ENCODE measurements at regions not wholly inside any gene's neighbourhood (a gene's known extent, or its start where the extent isn't known, plus 50 kb on each side); places are given as distances from the start of the nearest gene placed in this dataset.

DNA sequence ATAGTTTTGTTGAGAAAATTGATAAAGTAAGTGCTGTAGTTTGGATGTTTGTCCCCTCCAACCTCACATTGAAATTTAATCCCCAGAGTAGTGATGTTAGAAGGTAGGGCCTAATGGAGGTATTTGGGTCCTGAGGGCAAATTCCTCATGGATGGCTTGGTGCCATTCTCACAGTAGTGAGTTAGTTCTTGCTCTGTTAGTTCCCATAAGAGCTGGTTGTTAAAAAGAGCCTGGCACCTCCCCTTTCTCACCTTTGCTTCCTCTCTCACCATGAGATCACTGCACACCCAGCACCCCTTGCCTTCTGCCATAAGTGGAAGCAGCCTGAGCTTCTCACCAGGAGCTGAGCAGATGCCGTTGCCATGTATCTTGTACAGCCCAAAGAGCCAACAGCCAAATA, 354.8 kb upstream of the NFIA start:
- H3K9me3 ChIP-seq (ENCODE audit: low read depth): no peaks in the 10 kb centered on the region
- no peaks in the 10 kb centered on the region for H3K36me3 ChIP-seq
- H3K27me3 ChIP-seq: no peaks in the 10 kb centered on the region
- DNase-seq (ENCODE audit: low read depth in 1 of 2, low spot score in 1 of 2): no peak
- H3K4me3 ChIP-seq: no peak overlapping the region
- no peaks in the 10 kb centered on the region for H3K4me1 ChIP-seq (ENCODE audit: low read depth)
- no peak overlapping the region for H3K27ac ChIP-seq
- no peak for TF ChIP-seq CTCF (IDR thresholded peaks at IDR 0.05; ENCODE audit: low read depth, low read length)

DNA sequence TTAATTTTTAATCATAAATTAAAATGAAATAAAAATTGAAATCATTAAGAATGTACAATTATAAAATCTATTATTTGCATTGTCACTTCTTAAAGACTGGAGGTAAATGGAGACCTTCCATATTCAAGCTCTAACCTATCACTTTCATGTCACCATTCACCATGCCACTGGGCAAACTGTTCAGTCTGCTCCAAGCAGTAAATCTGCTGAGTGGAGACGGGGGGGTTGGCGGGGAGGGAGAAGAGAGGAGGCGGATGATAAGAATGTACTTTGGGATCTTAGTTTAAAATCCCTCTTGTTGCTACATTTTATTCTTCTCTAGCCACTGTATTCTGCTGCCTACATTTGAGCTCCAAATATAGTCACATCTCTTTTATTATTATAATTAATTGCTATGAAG, 365.9 kb upstream of the NFIA start:
- Histone ChIP-seq H3K9me3 (ENCODE audit: low read depth) (no peaks in the 10 kb centered on the region), H3K36me3 (no peaks in the 10 kb centered on the region), H3K27ac (no peak overlapping the region), H3K27me3 (no peaks in the 10 kb centered on the region), H3K4me3 (no peak overlapping the region), H3K4me1 (ENCODE audit: low read depth) (no peaks in the 10 kb centered on the region)
- no peak for TF ChIP-seq CTCF (IDR thresholded peaks at IDR 0.05; ENCODE audit: low read depth, low read length)
- DNase-seq (ENCODE audit: low read depth in 1 of 2, low spot score in 1 of 2): no peak

DNA sequence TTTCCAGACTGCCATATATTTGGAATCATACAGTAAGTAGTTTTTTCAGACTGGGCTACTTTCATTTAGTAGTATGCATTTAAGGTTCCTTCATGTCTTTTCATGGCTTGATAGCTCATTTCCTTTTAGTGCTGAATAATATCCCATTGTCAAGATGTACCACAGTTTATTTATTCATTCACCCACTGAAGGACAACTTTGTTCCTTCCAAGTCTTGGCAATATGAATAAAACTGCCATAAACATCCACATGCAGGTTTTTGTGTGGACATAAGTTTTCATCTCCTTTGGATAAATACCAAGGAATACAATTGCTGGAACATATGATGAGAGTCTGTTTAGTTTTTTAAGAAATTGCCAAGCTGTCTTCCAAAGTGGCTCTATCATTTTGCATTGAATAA, 366.4 kb upstream of the NFIA start:
- TF ChIP-seq CTCF (IDR thresholded peaks at IDR 0.05; ENCODE audit: low read depth, low read length): no peak
- H3K4me1 ChIP-seq (ENCODE audit: low read depth): no peaks in the 10 kb centered on the region
- DNase-seq (ENCODE audit: low read depth in 1 of 2, low spot score in 1 of 2): no peak
- H3K27ac ChIP-seq: no peak overlapping the region
- no peaks in the 10 kb centered on the region for H3K36me3 ChIP-seq
- H3K4me3 ChIP-seq: no peak overlapping the region
- H3K9me3 ChIP-seq (ENCODE audit: low read depth): no peaks in the 10 kb centered on the region
- H3K27me3 ChIP-seq: no peaks in the 10 kb centered on the region

- no peak overlapping the region for H3K4me3 ChIP-seq
- no peaks in the 10 kb centered on the region for H3K9me3 ChIP-seq (ENCODE audit: low read depth)
- no peak overlapping the region for H3K27ac ChIP-seq
- no peaks in the 10 kb centered on the region for H3K36me3 ChIP-seq
- TF ChIP-seq CTCF (IDR thresholded peaks at IDR 0.05; ENCODE audit: low read depth, low read length): no peak
- no peak for DNase-seq (ENCODE audit: low read depth in 1 of 2, low spot score in 1 of 2)
- peaks cover 6% of the 10 kb centered on the region for H3K4me1 ChIP-seq (ENCODE audit: low read depth)
- no peaks in the 10 kb centered on the region for H3K27me3 ChIP-seq
Observed at GRCh38 chr1:60709426-60709825, 372.9 kb upstream of the NFIA start.

DNA sequence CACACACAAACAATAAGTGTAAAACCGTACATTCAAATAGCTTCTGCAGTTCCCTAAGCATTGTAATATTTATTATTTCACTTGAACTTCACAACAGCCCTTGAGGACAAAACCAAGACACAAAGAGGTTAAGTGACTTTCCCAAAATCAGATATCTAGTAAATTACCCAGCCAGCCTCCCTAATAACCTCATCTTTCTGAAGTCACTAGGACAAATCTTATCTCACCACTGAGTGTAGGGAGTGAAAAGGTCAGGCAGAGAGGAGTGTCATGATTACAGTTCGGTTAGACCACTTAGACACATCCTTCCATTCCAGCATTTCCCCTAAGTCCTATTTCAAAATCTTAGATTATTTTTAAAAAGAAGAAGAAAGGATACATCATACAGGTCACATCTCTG, 377.3 kb upstream of the NFIA start:
- Histone ChIP-seq H3K4me3 (no peak overlapping the region), H3K36me3 (no peaks in the 10 kb centered on the region), H3K9me3 (ENCODE audit: low read depth) (no peaks in the 10 kb centered on the region), H3K4me1 (ENCODE audit: low read depth) (peaks cover 6% of the 10 kb centered on the region), H3K27me3 (no peaks in the 10 kb centered on the region), H3K27ac (no peak overlapping the region)
- DNase-seq (ENCODE audit: low read depth in 1 of 2, low spot score in 1 of 2): no peak
- TF ChIP-seq CTCF (IDR thresholded peaks at IDR 0.05; ENCODE audit: low read depth, low read length): no peak

DNA sequence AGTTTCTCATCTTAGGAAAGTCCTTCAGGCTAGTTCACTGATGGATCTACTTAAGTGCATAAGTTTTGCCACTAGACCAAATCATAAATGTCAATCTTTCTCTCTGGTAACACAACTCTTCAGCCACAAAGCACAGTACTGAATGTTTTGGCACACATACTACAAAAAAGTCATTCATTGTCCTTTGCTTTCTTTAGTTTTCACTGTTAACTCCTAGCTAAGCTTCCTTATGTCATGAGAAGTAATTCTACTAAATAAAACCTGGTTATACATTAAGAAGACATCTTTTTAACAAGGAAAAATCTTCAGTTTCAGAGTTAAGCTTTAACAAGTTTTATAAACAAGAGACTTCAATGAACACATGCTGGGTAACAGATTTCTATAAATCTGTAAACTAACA, 379.2 kb upstream of the NFIA start:
- DNase-seq (ENCODE audit: low read depth in 1 of 2, low spot score in 1 of 2): no peak
- TF ChIP-seq CTCF (IDR thresholded peaks at IDR 0.05; ENCODE audit: low read depth, low read length): no peak
- no peak overlapping the region for H3K27ac ChIP-seq
- no peaks in the 10 kb centered on the region for H3K27me3 ChIP-seq
- no peak overlapping the region for H3K4me3 ChIP-seq
- no peaks in the 10 kb centered on the region for H3K9me3 ChIP-seq (ENCODE audit: low read depth)
- peaks cover 6% of the 10 kb centered on the region for H3K4me1 ChIP-seq (ENCODE audit: low read depth)
- no peaks in the 10 kb centered on the region for H3K36me3 ChIP-seq
